DMS114 treated with DMSO at 0.1 percent for 48 hours (cell line): ENCODE measurements at regions not wholly inside any gene's neighbourhood (a gene's known extent, or its start where the extent isn't known, plus 50 kb on each side); places are given as distances from the start of the nearest gene placed in this dataset.
"Not testable (repeated sequence)": the region's sequence is repeated elsewhere in the genome, so short reads cannot be mapped to it uniquely, and the experiment has no call there.

ENCODE experiments used
- DNase-seq: peaks from one replicate; lab custom pipeline; 2025; ENCODE audit not compliant: unreplicated experiment; lab: John Stamatoyannopoulos, UW

- not testable (repeated sequence) for DNase-seq
These were observed 52.3 kb downstream of the SEPTIN7 start for GRCh38 chr7:35853194-35853593.

- no peak for DNase-seq
These were observed 53.5 kb downstream of the SEPTIN7 start for GRCh38 chr7:35854311-35854710.

- DNase-seq, result no peak
These were observed 55.3 kb downstream of the SEPTIN7 start for GRCh38 chr7:35856175-35856574.

- DNase-seq, result no peak
These were observed 59.8 kb downstream of the SEPTIN7 start for GRCh38 chr7:35860664-35861063.

- no peak for DNase-seq
These were observed 64.4 kb downstream of the SEPTIN7 start for GRCh38 chr7:35865287-35865686.

GRCh38 chr7:35866186-35866585 lies 65.3 kb downstream of the SEPTIN7 start:
- DNase-seq, result no peak

GRCh38 chr7:35869117-35869516 lies 68.3 kb downstream of the SEPTIN7 start:
- not testable (repeated sequence) for DNase-seq

- DNase-seq, result no peak
These were observed 69.0 kb downstream of the SEPTIN7 start for GRCh38 chr7:35869810-35870209.

GRCh38 chr7:35871856-35872255 lies 71.0 kb downstream of the SEPTIN7 start:
- no peak for DNase-seq

GRCh38 chr7:35874886-35875285 lies 74.0 kb downstream of the SEPTIN7 start:
- DNase-seq, result no peak

- no peak for DNase-seq
These were observed 74.4 kb downstream of the SEPTIN7 start for GRCh38 chr7:35875292-35875691.

- DNase-seq, result no peak
These were observed 77.5 kb downstream of the SEPTIN7 start for GRCh38 chr7:35878351-35878750.

- DNase-seq, result not testable (repeated sequence)
These were observed 86.6 kb downstream of the SEPTIN7 start for GRCh38 chr7:35887430-35887829.

GRCh38 chr7:35889001-35889400 lies 88.1 kb downstream of the SEPTIN7 start:
- no peak for DNase-seq

GRCh38 chr7:35889870-35890269 lies 89.0 kb downstream of the SEPTIN7 start:
- no peak for DNase-seq

GRCh38 chr7:35891004-35891830 lies 90.4 kb downstream of the SEPTIN7 start:
- no peak for DNase-seq

GRCh38 chr7:35893649-35894048 lies 92.8 kb downstream of the SEPTIN7 start:
- no peak for DNase-seq

- no peak for DNase-seq
These were observed 93.9 kb downstream of the SEPTIN7 start for GRCh38 chr7:35894721-35895120.

- no peak for DNase-seq
These were observed 99.8 kb downstream of the SEPTIN7 start for GRCh38 chr7:35900651-35901050.

- no peak for DNase-seq
These were observed 104.7 kb downstream of the SEPTIN7 start for GRCh38 chr7:35905555-35905954.

GRCh38 chr7:35906191-35906908 lies 105.5 kb downstream of the SEPTIN7 start:
- DNase-seq, result peak; percentile 50
